GM10266 (cell line): ENCODE measurements at regions not wholly inside any gene's neighbourhood (a gene's known extent, or its start where the extent isn't known, plus 50 kb on each side); places are given as distances from the start of the nearest gene placed in this dataset.

Experiments used
- DNase-seq: peaks from one replicate; pipeline ENCODE4 v3.0.0; 2012; ENCODE audit errors: extremely low spot score
- CTCF ChIP-seq: IDR thresholded peaks from 2 replicates; pipeline ENCODE4 v1.5.1; 2012; ENCODE audit warnings: mild to moderate bottlenecking, low read depth; ENCODE audit not compliant: control insufficient read depth, insufficient read depth; ENCODE audit errors: missing control alignments

- no peak for TF ChIP-seq CTCF
- no peak for DNase-seq
Observed at GRCh38 chr2:220704081-220704480, 868.0 kb downstream of the EPHA4 start.

DNA sequence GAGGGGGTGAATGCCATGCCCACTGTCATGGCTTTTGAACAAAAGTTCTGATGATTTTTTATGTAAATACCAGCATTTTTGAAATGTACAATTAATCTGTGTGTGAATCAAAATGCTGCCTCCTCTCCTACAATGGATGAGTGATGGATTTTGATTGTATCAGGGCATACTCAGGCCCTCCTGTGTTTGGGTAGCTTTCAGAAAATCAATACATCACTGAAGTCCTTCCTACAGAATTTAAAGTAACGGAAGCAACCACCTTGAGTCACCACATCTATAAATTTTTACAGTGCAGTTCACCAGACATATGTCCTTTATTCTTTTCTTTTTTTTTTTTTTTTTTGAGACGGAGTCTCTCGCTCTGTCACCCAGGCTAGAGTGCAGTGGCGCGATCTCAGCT, 867.3 kb downstream of the EPHA4 start:
- no peak for DNase-seq
- TF ChIP-seq CTCF = no peak

GRCh38 chr2:220705678-220706077, 866.4 kb downstream of the EPHA4 start:
- TF ChIP-seq CTCF = no peak
- DNase-seq = no peak

DNA sequence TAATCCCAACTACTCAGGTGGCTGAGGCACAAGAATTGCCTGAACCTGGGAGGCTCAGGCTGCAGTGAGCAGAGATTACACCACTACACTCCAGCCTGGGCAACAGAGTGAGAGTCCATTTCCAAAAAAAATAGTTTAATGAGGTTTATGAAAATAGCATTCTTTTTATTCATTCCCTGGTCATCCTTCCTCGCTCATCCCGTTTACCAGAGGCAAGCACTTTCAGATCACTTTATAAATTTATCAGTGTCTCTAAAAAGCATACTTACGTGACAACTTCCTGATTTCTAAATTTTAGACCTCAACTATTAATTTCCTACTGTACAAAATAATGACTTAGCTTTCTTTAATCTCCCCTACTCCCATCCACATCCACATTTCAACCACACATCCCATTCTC, 864.8 kb downstream of the EPHA4 start:
- no peak for TF ChIP-seq CTCF
- no peak for DNase-seq

- DNase-seq = no peak
- no peak for TF ChIP-seq CTCF
Observed at GRCh38 chr2:220708366-220708765, 863.7 kb downstream of the EPHA4 start.

DNA sequence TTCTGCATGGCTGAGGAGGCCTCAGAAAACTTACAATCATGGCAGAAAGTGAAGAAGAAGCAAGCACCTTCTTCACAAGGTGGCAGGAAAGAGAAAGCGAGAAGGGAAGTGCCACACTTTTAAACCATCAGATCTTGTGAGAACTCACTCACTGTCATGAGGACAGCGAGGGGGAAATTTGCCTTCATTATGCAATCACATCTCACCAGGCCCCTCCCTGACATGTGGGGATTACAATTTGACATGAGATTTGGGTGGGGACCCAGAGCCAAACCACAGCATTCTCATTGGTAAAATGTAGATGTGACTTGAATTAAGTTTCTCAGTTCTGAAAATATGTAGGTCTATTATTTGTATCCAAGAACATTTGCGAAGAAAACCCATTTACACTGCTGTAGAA, 854.8 kb downstream of the EPHA4 start:
- no peak for DNase-seq
- no peak for TF ChIP-seq CTCF

- DNase-seq = no peak
- no peak for TF ChIP-seq CTCF
Observed at GRCh38 chr2:220736778-220737177, 835.3 kb downstream of the EPHA4 start.
